ENCODE measurements at regions not wholly inside any gene's neighbourhood (a gene's known extent, or its start where the extent isn't known, plus 50 kb on each side); places are given as distances from the start of the nearest gene placed in this dataset.

DNA sequence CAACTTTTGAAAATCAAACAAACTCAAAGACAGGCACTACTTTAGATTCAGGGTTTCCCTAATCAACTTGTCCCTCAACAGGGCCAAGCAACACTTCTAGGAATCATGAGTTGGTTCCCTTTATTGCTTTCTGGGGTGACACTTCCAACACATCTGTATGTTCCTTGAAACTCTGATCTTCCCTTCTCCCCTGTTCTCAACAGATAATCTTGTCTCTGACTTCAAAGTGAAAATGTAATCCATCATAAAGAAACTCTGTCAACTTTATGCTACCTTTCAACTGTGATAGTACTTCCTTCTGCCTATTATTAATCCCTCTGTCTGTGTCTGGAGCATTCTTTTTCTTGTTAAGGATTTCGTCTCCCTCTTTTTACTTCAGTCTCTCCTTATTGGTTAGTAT lies 250.1 kb upstream of the MEF2C start:
- DNase-seq (ENCODE audit: low read depth in 2 of 2) = no peak

DNA sequence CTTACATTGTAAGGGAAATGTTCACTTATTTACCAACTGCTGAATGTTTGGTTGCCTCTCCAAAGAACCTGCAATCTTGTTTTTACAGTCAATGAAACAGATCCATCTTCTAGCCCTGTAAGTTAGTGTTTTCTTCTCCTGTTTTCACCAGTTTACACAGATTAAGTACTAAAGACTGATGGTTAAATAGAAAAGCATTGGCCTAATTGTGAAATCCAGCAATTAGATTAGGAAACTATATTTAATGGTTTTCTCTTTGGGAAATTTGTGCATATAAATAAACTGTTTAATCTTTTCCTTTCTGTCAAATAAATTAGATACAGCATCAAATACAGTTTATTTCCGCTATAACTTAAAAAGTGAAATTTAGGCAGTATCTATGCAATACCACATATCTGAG lies 247.9 kb upstream of the MEF2C start:
- no peak for DNase-seq (ENCODE audit: low read depth in 2 of 2)

DNA sequence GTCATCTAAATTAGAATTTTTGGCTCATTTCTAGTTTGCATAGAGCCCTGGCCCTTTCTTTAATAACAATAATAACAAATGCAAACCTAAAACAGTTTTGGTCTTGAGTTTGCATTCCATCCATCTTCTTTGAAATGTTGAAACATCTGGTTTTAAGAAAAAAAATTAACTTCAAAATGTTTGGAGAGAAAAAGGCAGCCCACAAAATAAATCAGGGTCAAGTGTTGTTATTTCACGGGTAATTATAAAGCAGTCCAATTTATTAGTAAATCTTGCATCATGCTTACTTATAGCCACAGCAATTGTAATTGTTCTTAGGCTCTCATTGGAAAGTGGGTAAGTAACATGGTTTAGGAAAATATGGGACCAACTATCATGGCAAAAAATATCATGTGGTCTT lies 247.0 kb upstream of the MEF2C start:
- DNase-seq (ENCODE audit: low read depth in 2 of 2) = no peak

DNA sequence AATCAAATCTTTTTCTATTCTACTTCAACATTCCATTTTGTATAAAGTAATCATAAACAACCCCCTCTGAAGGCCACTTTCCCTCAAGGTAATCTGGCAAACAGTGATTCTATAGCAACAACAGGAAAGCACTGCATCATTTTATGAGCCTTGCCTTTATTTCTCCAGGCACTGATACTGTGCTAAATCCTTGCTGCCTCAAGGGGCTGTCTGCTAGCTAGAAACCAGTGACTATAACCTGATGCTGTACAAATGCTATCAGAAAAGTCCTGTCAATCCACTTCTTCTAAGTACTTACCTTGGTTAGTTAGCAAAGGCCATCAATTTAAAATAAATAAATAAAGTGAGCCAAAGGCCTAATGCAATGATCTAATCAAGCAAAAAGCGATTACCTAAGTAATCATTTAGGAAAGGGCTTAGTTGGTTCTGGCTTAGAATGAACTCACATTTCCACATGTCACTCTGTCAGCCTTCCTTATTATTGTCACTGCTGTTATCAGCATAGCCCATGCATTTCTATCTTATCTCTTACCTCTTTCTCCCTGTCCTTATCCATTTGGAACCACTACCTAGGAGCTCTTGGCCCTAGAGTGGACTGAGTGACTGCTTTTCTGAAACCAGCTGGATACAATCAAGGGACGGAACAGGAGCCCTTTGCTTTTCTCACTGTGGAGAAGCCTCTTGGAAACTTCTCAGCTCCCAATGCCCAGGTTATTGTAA lies 246.1 kb upstream of the MEF2C start:
- DNase-seq (ENCODE audit: low read depth in 2 of 2) = no peak

DNA sequence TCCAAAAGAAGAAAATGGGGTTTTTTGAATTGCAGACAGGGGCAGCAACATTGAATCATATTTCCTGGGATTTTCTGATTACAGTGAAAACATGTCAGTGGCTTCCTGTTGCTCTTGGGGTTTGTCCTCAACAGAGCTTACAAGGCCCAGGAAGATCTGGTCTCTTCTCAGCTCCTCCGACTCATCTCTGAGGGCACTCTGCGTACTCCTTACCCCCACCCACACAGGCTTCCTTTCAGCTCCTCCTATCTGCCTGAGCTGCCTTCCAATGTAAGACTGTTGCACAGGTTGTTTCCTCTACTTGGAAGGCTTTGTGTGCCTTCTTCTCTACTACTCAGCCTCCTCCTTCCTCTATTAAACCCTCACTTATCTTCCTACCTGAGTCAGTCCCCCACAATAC lies 245.1 kb upstream of the MEF2C start:
- DNase-seq (ENCODE audit: low read depth in 2 of 2) = no peak

DNA sequence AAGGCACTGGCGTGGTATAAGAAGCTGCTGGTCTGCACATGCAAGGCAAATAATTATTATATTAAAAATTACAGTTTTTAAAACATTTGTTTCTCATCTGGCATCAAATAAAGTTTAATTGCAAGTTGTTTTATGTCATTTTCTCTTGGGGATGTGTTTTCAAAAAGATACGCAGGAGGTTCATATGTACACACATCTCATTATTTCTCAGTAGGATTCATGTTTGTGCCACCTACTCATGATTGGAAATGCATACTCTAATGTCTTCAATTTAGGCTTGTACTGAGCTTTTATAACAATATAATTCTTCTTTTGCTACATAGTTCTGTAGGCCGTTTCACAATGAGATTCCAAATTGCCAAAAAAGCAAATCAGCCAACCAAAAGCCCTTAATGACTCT lies 244.2 kb upstream of the MEF2C start:
- DNase-seq (ENCODE audit: low read depth in 2 of 2) = no peak

DNA sequence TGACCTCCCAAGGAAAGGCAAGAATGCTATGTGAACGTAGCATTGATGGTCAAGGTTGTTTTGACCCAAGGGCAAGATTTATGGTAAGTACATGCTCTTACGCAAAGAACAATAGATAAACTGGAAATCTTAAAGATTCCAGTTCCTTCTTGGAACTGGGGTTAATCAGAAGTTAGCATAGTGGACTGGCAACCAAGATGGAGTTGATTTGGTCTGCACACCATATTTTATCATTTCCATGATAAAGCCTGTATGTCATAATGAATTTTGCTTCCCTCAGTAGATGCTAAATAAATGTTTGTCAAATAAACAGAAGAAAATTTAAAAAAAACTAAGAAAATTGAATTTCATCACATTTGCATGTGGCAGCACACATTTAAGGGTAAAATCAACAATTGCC lies 242.4 kb upstream of the MEF2C start:
- DNase-seq (ENCODE audit: low read depth in 2 of 2) = no peak

DNA sequence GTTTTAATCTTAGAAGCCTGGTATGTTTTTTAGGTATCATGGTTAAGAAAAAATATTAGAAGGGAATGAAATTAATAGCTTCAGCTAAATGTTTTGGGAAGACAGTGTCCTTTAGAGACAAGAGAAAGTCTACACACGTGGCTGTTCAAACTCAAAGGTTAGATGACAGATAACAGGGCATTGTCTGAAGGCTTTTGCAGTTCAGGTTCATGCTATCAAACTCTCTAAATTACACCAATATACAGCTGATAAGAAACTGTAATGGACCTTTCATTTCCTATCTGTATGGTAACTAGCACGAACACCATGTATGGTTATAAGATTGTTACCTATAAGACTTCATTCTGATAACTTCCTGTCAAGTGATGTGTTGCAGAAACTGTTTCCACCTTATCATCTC lies 240.6 kb upstream of the MEF2C start:
- DNase-seq (ENCODE audit: low read depth in 2 of 2) = no peak

DNA sequence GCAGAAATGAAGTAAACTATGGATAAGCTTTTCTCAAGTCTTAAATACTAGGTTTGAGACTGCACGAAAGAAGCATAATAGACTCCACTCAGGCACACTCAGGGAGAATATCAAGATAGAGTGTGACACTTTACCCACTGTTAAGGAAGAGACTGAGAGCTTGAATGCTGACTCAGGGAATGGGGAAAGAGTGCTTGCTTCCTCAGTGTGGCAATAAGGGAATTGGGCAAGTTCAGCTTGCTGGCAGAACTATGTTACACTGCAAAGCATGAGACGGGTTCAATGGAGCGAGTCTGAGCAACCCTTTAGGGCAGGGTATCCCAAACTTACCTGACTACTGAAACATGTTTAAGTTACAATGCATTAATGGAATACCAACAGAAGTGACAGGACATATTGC lies 237.7 kb upstream of the MEF2C start:
- no peak for DNase-seq (ENCODE audit: low read depth in 2 of 2)

DNA sequence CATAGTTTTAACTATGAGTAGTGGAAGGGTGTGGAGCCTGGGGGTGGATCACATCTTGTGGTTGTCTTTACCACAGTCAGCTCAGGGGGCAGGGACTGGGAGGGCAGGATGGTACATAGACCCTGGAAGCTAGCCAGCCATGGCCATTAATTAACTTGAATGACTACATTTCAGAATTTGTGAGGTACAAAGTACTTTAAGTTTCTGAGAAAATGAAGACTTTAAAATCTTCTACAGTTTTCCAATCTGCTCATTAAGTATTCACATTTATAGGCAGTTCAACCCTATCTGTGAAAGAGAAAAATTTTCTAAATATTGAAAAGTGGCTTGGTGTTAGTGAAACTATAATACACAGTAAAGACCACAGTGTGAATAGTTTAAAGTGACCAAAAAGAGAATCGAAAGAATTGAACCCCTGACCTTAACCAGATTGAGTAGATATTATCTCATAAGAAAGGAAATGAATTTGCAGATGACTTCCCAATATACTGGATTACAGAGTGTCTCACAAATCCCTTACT lies 234.2 kb upstream of the MEF2C start:
- no peak for DNase-seq (ENCODE audit: low read depth in 2 of 2)

DNA sequence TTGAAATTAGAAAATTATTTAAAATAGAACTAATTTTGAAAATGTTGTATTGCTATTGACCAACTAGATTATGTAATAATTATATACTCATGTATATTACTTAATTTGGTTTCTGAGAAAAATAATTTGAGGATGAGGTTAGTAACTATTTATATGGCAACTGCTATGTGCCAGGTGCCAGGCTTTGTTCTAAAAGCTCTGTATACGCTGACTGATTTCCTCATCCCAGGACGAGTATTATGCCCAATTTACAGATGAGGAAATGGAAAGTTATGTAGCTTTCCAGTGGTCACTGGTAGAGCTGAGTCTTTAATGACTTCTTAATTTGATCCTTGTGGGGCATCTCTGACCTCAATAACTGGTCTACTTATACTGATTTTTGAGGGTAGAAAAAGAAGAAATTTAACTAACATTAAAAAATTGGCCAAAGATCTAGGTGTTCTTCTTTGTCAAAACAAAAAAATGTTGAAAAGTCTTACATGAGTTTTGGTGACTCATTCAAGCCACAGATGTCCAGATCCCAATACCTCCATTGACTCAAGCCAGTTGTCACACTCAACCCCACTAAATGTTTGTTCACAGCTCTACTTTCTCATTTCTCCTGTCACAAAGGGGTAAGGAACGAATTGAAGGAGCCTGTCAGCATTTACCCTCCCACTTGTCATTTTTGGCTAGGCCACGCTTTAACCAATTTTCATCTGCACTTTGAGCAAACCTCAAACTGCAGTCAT lies 228.1 kb upstream of the MEF2C start:
- DNase-seq (ENCODE audit: low read depth in 2 of 2) = no peak

DNA sequence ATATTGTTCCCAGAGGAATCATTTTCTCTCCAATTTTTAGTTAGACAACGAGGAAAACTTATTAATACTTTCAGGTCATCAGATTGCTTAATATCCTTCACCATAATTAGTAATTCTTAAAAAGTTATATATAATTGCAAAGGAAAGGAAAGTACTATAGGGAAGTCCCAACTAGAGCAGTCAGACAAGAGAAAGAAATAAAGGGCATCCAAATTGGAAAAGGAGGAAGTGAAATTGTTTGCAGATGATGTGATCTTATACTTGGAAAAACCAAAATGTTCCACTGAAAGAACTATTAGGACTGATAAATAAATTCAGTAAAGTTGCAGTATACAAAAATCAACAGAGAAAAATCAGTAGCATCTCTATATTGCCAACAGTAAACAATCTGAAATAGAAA lies 223.5 kb upstream of the MEF2C start:
- DNase-seq (ENCODE audit: low read depth in 2 of 2) = no peak

DNA sequence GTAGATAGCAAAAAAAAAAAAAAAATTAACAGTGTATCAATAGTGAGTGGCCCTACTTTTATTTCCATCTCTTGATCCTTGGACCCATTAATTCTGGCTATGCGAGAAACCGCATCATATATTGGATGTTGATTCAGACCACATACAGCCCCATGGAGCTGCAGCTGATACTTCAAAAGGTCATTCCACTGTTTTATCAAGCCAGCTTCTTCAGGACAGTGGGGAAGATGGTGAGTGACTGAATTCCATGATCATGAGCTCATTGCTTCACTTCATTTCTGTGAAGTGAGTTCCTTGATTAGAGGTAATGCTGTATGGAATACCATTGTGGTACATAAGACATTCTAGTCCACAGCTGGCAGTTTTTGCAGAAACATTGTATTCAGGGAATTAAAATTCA lies 222.9 kb upstream of the MEF2C start:
- DNase-seq (ENCODE audit: low read depth in 2 of 2) = no peak

DNA sequence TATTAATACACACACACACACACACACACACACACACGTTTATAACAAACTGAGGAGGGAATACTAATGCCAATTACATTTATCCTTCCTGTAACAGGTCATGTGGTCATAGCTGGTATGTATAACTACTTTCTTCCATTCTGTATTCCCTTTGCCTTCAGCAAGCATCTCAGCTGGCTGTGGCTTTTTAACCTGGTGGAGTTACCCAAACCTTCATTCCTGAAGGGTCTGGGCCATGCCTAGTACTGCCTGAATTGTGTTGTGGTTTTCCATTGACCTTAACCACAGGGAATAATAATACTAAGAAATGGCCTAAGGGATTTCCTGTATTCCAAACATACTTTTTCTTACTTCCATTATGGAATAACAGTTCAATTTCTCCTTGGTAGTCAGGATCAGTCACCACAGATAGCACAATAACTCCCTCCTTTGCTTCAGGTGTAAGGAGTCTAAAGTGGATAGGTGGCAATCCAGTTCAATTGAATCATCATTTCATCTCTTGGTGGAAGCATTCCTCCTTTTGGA lies 222.2 kb upstream of the MEF2C start:
- no peak for DNase-seq (ENCODE audit: low read depth in 2 of 2)

DNA sequence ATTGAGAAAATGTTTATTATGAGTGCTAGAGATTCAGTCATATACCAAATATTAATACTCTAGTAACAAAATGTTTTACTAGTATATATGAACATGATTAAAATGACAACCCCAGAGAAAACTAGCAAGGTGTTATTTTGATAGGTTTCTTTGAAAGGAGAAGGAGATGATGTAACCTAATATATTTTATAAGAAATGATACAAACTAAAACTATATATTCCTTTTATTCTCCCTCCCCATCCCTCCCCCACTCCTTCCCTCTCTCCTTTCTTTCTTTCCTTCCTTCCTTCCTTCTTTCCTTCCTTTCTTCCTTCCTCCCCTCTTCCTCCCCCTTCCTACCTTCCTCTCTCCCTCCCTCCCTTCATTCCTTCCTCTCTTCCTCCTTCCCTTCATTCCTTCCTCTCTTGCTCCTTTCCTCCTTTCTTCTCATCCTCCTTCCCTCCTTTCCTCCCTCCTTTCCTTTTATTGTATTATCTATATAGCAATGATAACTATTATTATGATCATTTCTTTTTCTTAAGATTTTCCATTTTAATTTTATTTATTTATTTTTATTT lies 215.3 kb upstream of the MEF2C start:
- DNase-seq (ENCODE audit: low read depth in 2 of 2) = no peak

DNA sequence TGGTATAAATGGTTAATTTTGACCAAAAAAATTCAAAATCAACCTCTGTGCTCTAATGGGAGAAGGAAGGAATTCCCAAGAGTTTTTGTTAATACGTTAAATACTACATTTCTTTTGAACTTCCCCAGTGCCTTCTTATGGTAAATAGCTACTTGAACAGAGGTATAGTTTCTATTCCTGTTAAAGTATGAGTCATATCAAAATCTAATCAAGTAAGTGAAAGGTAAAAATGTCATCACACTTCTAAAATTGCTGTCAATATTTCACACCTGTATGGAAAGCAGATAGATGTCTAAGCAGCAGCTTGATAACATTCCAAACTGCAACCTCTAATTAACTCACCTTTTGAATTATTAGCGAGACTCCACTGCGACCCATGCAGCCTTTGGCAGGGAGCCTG lies 214.1 kb upstream of the MEF2C start:
- DNase-seq (ENCODE audit: low read depth in 2 of 2) = no peak

DNA sequence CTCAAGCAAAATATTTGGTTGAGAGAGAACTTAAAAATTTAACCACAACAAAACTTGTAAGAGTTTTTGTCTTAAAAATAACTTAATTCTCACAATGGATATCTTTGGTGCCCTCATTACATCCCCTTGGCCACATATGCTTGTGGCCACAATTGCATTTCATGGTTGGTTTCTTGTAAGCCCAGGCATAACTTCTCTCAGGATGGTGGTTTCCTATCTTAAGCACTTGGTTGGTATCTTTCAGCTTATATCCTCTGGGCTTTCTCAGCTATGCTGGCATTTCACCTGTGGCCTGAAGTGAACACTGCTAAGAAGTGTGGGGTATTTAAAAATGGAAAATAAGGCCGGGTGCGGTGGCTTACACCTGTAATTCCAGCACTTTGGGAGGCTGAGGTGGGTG lies 212.4 kb upstream of the MEF2C start:
- no peak for DNase-seq (ENCODE audit: low read depth in 2 of 2)

DNA sequence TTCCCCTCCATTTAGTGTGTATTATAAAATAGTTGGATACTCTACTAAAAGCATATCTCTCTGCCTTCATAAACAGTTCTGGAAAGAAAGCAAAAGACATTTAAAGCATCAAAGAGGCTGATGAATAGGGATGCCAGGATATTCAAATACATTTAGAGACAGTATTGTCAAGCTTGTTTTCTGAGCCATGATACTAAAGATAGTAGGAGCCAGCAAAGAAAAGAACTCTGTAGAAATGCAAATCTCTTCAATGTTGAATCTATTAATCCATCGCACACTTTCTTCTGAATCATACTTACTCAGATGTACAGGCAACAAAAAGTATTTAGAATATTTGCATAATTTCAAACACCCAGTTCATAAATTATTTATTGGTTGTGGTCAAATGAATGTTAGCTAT lies 207.1 kb upstream of the MEF2C start:
- no peak for DNase-seq (ENCODE audit: low read depth in 2 of 2)

DNA sequence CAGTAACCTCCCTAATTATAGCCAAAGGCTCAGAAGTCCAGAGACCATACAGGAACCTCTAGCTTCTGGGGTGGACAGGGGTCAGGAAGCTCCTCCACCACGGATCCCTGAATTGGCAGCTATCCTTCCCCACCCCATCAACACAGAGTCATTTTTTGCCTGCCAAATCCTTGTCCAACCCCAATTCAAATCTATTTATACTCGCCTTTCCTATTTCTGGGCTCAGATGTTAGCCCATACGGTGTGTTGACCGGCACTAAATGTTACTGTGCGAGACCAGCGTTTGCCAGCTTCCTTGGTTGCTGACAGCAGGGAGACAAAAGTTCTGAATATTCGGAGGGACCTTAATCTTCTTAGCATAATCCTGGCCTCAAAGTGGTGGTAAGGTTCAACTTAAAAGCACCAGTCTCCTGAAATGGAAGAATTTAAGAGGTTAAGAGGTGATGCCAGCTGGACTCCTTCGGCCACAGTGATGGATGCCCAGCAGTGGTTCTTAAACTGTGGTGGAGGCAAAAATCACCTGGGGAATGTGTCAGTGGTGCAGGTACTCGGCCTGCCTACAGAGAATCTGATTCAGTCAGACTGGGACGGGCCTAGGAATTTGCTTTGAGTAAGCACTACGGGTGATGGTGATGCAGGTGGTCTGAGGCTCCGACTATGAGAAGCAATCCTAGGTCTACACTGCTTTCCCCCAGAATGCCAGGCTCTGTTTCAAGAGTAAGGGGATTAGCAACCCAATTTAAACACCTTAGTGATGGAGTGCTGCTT lies 204.8 kb upstream of the MEF2C start:
- no peak for DNase-seq (ENCODE audit: low read depth in 2 of 2)

DNA sequence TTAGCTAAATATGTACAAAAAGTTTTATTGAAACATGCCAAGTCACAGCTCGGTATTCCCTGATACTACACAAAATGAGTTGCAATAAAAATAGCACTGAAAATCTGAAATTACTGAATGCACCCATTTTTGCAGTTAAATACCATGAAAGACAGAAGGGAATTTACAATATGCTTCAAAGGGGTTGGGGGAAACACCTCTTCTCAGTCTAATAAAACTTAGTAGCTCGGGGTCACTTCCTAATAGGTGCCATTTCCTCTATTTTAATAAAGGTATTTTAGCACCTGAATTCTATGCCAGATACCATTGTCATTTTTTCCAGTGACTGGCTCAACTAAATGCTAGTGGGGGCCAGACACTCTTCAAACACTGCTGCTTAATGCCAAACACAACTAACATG lies 204.1 kb upstream of the MEF2C start:
- no peak for DNase-seq (ENCODE audit: low read depth in 2 of 2)

DNA sequence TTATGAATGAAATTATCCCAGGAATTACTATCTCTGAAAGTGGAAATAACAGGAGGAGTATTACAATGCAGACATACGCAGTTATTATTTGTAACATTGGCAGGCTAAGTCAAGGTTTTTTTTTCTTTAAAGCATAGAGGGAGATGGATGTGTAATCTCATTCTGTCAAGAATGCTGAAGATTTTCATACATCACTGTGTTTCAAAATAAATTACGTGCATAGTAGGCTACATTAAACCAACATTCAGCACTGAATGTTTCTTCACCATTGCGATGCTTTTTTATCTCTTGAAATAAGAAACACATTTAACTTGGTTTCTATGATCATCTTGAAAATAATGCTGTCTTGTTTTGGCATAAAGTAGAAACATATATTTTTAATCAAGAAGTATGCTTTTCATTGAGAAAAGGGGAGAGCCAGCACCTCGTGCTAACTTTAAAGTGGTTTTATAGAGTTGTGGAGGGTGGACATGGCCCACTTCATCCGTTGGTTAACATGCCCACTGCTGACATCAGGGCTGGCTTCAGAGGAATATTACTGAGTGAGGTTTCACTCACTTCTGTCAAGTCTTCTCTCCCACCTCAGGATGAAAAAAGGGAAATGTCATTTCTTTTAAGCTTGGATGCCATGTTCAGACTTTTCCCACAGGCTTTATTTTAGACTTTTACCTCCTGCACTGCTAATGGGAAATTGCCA lies 203.6 kb upstream of the MEF2C start:
- no peak for DNase-seq (ENCODE audit: low read depth in 2 of 2)

DNA sequence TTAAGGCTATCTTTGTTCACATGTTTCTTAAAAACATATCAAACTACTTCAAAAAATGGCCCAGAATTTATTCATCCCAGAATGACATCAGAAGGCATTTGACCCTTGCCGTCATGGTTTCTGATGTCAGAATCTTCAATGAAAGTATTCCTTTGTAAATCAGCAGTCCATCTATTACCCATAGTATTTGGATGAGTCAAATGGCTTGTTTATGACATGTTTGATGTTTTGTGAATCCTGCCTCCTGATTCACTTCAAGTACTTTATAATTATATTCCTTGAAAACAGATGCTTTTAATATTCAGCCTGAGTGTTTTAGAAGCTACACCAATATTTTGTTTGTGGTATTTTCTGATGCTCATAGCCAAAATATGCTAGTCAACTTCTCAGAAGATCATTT lies 200.8 kb upstream of the MEF2C start:
- no peak for DNase-seq (ENCODE audit: low read depth in 2 of 2)
